ENCODE measurements at regions not wholly inside any gene's neighbourhood (a gene's known extent, or its start where the extent isn't known, plus 50 kb on each side); places are given as distances from the start of the nearest gene placed in this dataset.
"Not testable (repeated sequence)": the region's sequence is repeated elsewhere in the genome, so short reads cannot be mapped to it uniquely, and the experiment has no call there.

DNA sequence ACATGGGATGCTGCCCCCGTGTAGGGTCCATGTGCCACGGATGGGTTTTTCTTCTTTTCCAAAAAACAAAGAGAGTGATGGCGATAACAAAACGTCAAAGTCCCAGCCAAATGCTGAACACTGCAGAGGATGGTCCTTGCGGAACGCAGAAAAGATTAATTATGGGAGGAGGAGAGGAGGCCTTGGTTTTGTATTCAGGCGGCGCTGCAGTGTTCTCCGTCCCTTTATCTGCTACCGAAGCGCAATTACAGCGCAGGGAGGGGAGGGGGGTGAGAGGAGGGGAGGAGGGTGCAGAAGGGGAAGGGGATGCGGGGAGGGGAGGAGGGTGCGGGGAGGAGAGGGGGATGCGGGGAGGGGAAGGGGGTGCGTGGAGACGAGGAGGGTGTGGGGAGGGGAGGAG, 131.8 kb upstream of the PRKCQ start:
- TF ChIP-seq, protein P1, sequence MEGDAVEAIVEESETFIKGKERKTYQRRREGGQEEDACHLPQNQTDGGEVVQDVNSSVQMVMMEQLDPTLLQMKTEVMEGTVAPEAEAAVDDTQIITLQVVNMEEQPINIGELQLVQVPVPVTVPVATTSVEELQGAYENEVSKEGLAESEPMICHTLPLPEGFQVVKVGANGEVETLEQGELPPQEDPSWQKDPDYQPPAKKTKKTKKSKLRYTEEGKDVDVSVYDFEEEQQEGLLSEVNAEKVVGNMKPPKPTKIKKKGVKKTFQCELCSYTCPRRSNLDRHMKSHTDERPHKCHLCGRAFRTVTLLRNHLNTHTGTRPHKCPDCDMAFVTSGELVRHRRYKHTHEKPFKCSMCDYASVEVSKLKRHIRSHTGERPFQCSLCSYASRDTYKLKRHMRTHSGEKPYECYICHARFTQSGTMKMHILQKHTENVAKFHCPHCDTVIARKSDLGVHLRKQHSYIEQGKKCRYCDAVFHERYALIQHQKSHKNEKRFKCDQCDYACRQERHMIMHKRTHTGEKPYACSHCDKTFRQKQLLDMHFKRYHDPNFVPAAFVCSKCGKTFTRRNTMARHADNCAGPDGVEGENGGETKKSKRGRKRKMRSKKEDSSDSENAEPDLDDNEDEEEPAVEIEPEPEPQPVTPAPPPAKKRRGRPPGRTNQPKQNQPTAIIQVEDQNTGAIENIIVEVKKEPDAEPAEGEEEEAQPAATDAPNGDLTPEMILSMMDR (IDR thresholded peaks at IDR 0.05): no peak
- no peak for TF ChIP-seq ZFX (IDR thresholded peaks at IDR 0.05; ENCODE audit: borderline replicate concordance)

DNA sequence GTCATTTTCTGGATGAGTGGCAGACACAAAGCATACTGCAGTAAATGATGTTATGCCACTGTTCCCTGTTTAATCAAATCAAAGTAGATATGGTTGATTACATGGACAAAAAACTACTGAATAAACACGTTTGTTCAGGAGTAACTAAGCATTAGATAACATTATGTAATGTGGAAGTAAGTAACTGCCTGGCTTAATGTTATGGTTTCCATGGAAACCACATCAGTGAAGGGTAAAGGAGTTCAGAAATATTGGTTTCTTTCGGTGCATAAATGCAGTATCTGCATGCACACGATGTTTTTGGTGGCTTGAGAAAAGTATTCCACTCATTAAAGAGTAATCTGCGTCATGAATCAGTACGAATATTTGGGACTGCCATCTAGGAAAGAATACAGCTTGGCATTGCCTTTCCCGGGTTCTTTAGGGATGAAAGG, 131.3 kb upstream of the PRKCQ start:
- TF ChIP-seq ZFX (IDR thresholded peaks at IDR 0.05; ENCODE audit: borderline replicate concordance): no peak
- TF ChIP-seq, protein P1 (IDR thresholded peaks at IDR 0.05): no peak
- H3K27ac ChIP-seq: no peak overlapping the region

More for the DNA sequence above, 131.8 kb upstream of the PRKCQ start:
- no peak overlapping the region for H3K27ac ChIP-seq

DNA sequence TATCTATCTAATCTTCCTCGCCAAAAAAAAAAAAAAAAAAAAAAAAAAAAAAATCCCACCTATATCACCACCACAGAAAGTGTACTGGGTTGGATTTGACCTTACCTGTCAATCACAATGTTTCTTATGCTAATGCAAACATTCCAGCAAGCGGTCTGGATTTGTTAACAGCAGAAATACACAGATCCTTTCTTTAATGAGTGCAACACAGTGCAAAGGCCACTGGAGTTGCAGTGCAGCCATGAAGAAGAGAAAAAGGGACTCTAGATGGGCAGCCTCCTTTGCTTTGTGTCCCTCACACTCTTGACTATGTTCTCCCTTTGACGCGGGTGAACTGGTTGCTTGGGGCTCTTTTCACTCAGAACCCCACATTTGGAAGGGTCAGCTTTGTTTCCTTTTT, 127.3 kb upstream of the PRKCQ start:
- H3K27ac ChIP-seq: no peak overlapping the region
- TF ChIP-seq ZFX (IDR thresholded peaks at IDR 0.05; ENCODE audit: borderline replicate concordance): no peak
- TF ChIP-seq, protein P1 (IDR thresholded peaks at IDR 0.05): no peak

DNA sequence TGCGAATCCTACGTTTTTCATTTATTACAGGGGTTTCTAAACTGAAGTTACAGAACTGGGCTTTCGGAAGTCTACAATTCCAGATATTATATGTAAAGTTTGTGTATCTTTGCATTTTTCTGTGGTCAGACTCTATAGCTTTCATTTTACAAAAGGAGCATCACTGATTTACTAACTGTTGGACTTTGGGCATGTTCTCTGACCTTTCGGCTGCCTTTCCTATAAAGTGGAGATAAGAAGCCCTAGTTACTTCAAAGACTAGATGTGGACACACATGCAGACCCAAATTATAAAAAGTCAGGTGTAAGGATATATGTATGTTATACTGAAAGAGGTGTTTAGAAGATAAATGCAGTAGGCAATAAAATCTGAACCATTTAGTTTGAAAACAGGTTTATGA, 126.6 kb upstream of the PRKCQ start:
- H3K27ac ChIP-seq: no peak overlapping the region
- no peak for TF ChIP-seq ZFX (IDR thresholded peaks at IDR 0.05; ENCODE audit: borderline replicate concordance)
- TF ChIP-seq, protein P1 (IDR thresholded peaks at IDR 0.05): no peak

DNA sequence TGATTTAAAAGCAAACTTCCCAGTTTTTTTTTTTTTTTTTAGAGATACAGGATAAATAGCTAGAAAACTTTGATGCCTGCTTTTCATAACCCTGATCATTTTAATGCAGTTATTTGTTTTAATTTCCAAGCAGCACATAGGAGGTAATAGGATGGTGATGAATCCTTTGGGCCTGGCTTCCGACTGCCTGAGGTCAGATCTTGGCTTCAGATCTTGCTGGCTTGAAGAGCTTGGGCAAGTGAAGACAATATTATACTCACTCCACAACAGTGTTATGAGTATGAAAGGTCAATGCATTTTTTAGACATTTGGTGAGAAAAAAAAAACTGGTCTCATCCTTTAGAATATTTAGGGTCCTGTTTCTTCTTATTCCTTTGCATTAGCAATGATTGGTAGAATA, 124.8 kb upstream of the PRKCQ start:
- TF ChIP-seq, protein P1 (IDR thresholded peaks at IDR 0.05): no peak
- TF ChIP-seq ZFX (IDR thresholded peaks at IDR 0.05; ENCODE audit: borderline replicate concordance): no peak
- H3K27ac ChIP-seq: no peak overlapping the region

DNA sequence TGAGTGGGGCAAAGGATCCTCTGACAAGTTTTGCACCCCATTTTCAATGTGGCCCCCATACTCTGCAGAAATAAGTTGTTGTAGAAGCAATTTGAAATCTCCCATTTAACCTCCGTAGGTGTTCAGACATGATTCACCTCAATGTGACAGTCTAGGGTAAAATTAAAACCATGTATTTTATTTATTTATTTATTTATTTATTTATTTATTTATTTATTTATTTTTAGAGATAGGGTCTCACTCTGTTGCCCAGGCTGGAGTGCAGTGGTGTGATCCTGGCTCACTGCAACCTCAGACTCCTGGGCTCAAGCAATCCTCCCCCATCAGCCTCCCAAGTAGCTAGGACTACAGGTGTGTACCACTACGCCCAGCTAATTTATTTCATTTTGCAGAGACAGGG, 122.8 kb upstream of the PRKCQ start:
- not testable (repeated sequence) for H3K27ac ChIP-seq

DNA sequence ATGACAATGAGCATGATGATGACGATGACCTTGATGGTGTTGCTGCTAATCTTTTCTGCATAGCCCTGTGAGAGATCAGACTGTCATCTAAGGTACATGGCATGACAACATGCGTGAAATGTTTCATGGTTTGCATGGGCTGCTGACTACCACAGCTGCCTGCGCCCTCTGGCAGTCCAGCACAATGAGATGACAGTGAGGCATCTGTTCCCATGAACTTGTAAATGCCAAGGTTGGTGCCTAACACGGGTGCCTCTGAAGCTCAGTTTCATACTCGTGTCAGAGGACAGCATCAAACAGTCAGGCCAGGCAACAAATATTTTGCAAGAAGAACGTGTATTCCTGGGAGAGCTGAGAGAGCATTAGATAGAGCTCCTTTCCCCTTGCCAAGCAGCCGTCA, 122.0 kb upstream of the PRKCQ start:
- TF ChIP-seq, protein P1 (IDR thresholded peaks at IDR 0.05): no peak
- no peak for TF ChIP-seq ZFX (IDR thresholded peaks at IDR 0.05; ENCODE audit: borderline replicate concordance)
- no peak overlapping the region for H3K27ac ChIP-seq

DNA sequence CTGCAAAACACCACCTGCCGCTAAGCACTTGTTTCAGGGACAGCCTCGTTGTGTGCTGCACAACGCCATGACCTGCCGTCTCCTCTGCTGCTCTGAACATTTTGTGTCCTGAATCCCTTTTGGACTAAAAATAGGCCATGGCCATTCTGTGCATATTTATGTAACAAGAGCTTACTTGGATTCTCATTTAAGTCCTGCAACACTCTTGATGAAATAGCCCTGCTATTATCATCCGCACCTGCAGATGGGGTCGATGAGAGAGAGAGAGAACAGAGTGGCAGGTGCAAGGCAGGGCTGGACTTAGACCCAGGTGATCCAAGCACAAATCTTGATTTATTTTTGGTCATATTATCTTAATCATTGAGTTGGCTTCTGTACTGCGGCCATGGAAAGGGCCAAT, 121.2 kb upstream of the PRKCQ start:
- no peak overlapping the region for H3K27ac ChIP-seq
- TF ChIP-seq, protein P1 (IDR thresholded peaks at IDR 0.05): no peak
